Neuronal stem cell (in vitro differentiated cells): ENCODE measurements at regions not wholly inside any gene's neighbourhood (a gene's known extent, or its start where the extent isn't known, plus 50 kb on each side); places are given as distances from the start of the nearest gene placed in this dataset.
A peak's percentile ranks its signal among the peaks of the same experiment; 100 is the strongest.

ENCODE experiments used
- DNase-seq: peaks from one replicate; pipeline ENCODE4 v3.0.0-alpha.2; 2013; ENCODE audit warnings: low spot score
- H2AFZ ChIP-seq: one replicate; pipeline ENCODE4 v1.6.1; 2013; ENCODE audit warnings: mild to moderate bottlenecking, low read length, inconsistent platforms
- H2AK5ac ChIP-seq: 2 replicates; pipeline ENCODE4 v1.6.1; 2013; ENCODE audit warnings: low read depth, mild to moderate bottlenecking, inconsistent platforms, low read length, moderate library complexity, mixed read lengths
- H2BK120ac ChIP-seq: 2 replicates; pipeline ENCODE4 v1.6.1; 2013; ENCODE audit warnings: low read depth, mild to moderate bottlenecking, inconsistent platforms, low read length, moderate library complexity, mixed read lengths
- H2BK12ac ChIP-seq: one replicate; pipeline ENCODE4 v1.6.1; 2013; ENCODE audit warnings: low read length, inconsistent platforms
- H2BK15ac ChIP-seq: 2 replicates; pipeline ENCODE4 v1.6.1; 2013; ENCODE audit warnings: mild to moderate bottlenecking, low read length, inconsistent platforms, mixed read lengths
- H2BK5ac ChIP-seq: one replicate; pipeline ENCODE4 v1.6.1; 2013; ENCODE audit warnings: inconsistent platforms, mild to moderate bottlenecking, low read length, moderate library complexity
- H3K14ac ChIP-seq: one replicate; pipeline ENCODE4 v1.6.1; 2013; ENCODE audit warnings: low read length, inconsistent platforms
- H3K18ac ChIP-seq: 2 replicates; pipeline ENCODE4 v1.6.1; 2013; ENCODE audit warnings: low read length, inconsistent platforms
- H3K23ac ChIP-seq: 2 replicates; pipeline ENCODE4 v1.6.1; 2013; ENCODE audit warnings: low read depth, mild to moderate bottlenecking, mixed read lengths, low read length, inconsistent platforms; ENCODE audit not compliant: poor library complexity
- H3K27ac ChIP-seq: replicated peaks from 3 replicates; pipeline ENCODE4 v1.5.1; 2013; ENCODE audit warnings: low read length, inconsistent platforms
- H3K27me3 ChIP-seq, 3 experiments: 2 replicates each; pipeline ENCODE4 v1.6.1; 2013; ENCODE audit warnings: low read length in 3 of 3, mild to moderate bottlenecking in 2 of 3, inconsistent platforms in 1 of 3, low read depth in 1 of 3, mixed read lengths in 1 of 3, moderate library complexity in 1 of 3; ENCODE audit not compliant: control insufficient read depth in 3 of 3, insufficient read depth in 3 of 3
- H3K36me3 ChIP-seq, 2 donors: replicated peaks in 1 of 2; 2 replicates each; pipeline ENCODE4 v1.6.1; 2013; ENCODE audit warnings: low read length in 2 of 2; ENCODE audit not compliant: control insufficient read depth in 2 of 2, insufficient read depth in 2 of 2
- H3K4ac ChIP-seq: 2 replicates; pipeline ENCODE4 v1.6.1; 2013; ENCODE audit warnings: inconsistent platforms, mild to moderate bottlenecking, low read length, moderate library complexity
- H3K4me1 ChIP-seq, 2 donors: 1 replicate in 1 of 2; 2 replicates in 1 of 2; pipeline ENCODE4 v1.6.1; 2013; ENCODE audit warnings: low read length in 2 of 2, low read depth in 1 of 2; ENCODE audit not compliant: control insufficient read depth in 2 of 2, insufficient read depth in 1 of 2
- H3K4me2 ChIP-seq: one replicate; pipeline ENCODE4 v1.6.1; 2013; ENCODE audit warnings: mild to moderate bottlenecking, low read length, inconsistent platforms; ENCODE audit not compliant: insufficient read depth, poor library complexity, severe bottlenecking
- H3K4me3 ChIP-seq, 2 donors: 2 replicates each; pipeline ENCODE4 v1.5.1; 2013; ENCODE audit warnings: low read length in 2 of 2, mild to moderate bottlenecking in 2 of 2, inconsistent platforms in 1 of 2, moderate library complexity in 1 of 2
- H3K79me1 ChIP-seq: one replicate; pipeline ENCODE4 v1.6.1; 2013; ENCODE audit warnings: low read depth, mild to moderate bottlenecking, inconsistent platforms, low read length, moderate library complexity
- H3K9ac ChIP-seq: one replicate; pipeline ENCODE4 v1.6.1; 2013; ENCODE audit warnings: mild to moderate bottlenecking, low read depth, low read length, inconsistent platforms; ENCODE audit not compliant: poor library complexity
- H3K9me3 ChIP-seq, 2 donors: replicated peaks in 1 of 2; 2 replicates each; pipeline versions ENCODE3 to v1.6.1; 2013; ENCODE audit warnings: low read length in 2 of 2, mild to moderate bottlenecking in 2 of 2, inconsistent platforms in 1 of 2, low read depth in 1 of 2, mixed read lengths in 1 of 2, moderate library complexity in 1 of 2; ENCODE audit not compliant: control insufficient read depth in 2 of 2, insufficient read depth in 1 of 2
- H4K8ac ChIP-seq: one replicate; pipeline ENCODE4 v1.6.1; 2013; ENCODE audit warnings: low read depth, mild to moderate bottlenecking, inconsistent platforms, low read length, moderate library complexity
- H4K91ac ChIP-seq: one replicate; pipeline ENCODE4 v1.6.1; 2013; ENCODE audit warnings: low read length, low read depth, mild to moderate bottlenecking, inconsistent platforms; ENCODE audit not compliant: poor library complexity
- WGBS, 2 donors: extraction: QIAGEN DNeasy Blood & Tissue Kit; methylation state at CpG; one replicate each; pipeline ENCODE4 v1.1.7; 2013; ENCODE audit warnings: missing lambda C conversion rate in 2 of 2, mixed read lengths in 1 of 2; ENCODE audit not compliant: insufficient read length in 2 of 2, insufficient replicate concordance in 1 of 2; ENCODE audit errors: extremely low coverage in 2 of 2; 5-methylcytosine and 5-hydroxymethylcytosine counted together

GRCh38 chr1:228828151-228828550 is 92.9 kb downstream of the RHOU start:
- no peak overlapping the region for H3K4ac ChIP-seq
- no peak overlapping the region for H3K18ac ChIP-seq
- no peak overlapping the region for H4K8ac ChIP-seq
- no peak overlapping the region for H4K91ac ChIP-seq
- no peak overlapping the region for H3K14ac ChIP-seq
- H3K36me3 ChIP-seq, result no peaks in the 10 kb centered on the region
- no peak overlapping the region for H2AFZ ChIP-seq
- no peak for DNase-seq
- H3K23ac ChIP-seq, result no peak overlapping the region
- no peak overlapping the region for H3K9ac ChIP-seq
- no peak overlapping the region for H2BK15ac ChIP-seq
- no peaks in the 10 kb centered on the region for H3K79me1 ChIP-seq
- no peak overlapping the region for H2BK120ac ChIP-seq
- peaks cover 5 to 7% of the 10 kb centered on the region in 2 donors for H3K4me1 ChIP-seq
- H3K4me2 ChIP-seq, result no peak overlapping the region
- no peak overlapping the region for H3K27ac ChIP-seq
- H3K9me3 ChIP-seq, result no peaks in the 10 kb centered on the region
- H3K4me3 ChIP-seq, result no peak overlapping the region
- H2AK5ac ChIP-seq, result no peak overlapping the region
- H2BK5ac ChIP-seq, result no peak overlapping the region
- no peak overlapping the region for H2BK12ac ChIP-seq
- no peaks in the 10 kb centered on the region for H3K27me3 ChIP-seq

DNA sequence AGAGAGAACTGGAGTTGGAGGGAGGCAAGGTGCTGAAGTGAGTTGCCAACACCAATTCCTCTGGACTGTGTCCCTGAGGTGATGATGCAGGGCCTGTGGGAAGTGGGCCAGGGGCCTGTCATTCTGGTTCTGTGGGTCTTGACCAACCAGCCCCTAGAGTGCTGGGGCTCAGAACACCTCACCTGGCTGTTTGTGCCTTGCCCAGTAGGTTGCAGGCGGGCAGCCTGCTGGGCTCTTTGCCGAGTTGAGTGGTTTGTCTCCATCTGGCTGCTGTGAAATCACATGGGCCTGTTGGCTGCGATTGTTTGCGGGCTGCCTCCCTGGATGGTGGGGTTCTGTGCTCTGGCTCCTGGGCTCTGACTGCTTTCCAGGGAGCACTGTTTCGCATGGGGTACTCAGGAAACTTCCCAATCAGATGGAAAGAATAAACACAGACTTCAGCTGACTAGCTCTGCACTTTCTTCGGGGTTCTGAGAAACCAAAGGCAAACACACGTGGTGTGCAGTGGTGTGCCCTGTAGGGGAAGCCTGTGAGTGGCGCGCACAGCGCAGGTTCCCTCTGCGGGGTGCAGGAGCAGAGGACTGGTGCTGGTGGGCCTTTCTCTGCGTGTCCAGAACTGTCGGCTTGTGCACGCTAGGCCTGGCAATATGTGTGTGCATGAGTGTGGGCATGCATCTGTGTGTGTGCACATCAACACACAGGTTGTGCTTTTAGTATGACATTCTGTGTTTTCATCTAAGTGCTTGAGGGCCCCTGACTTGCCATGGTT is 95.1 kb downstream of the RHOU start:
- H3K36me3 ChIP-seq, result no peaks in the 10 kb centered on the region
- H3K9me3 ChIP-seq, result no peaks in the 10 kb centered on the region
- H4K8ac ChIP-seq, result no peak overlapping the region
- no peak for DNase-seq
- H2AK5ac ChIP-seq, result no peak overlapping the region
- peak overlapping the region; percentile 93 for H2BK12ac ChIP-seq
- no peak overlapping the region for H2BK120ac ChIP-seq
- H3K4me3 ChIP-seq, result no peak overlapping the region
- WGBS, 2 donors, result no CpG with 5 or more reads among the region's 14 CpGs
- no peak overlapping the region for H3K27ac ChIP-seq
- no peak overlapping the region for H3K23ac ChIP-seq
- H2BK5ac ChIP-seq, result no peak overlapping the region
- no peak overlapping the region for H3K9ac ChIP-seq
- H3K18ac ChIP-seq, result peak overlapping the region; percentile 84
- no peak overlapping the region for H2AFZ ChIP-seq
- H3K14ac ChIP-seq, result no peak overlapping the region
- H3K4me2 ChIP-seq, result no peak overlapping the region
- H3K4me1 ChIP-seq, result peaks cover 7 to 8% of the 10 kb centered on the region in 2 donors
- no peak overlapping the region for H4K91ac ChIP-seq
- H3K27me3 ChIP-seq, result peaks cover 0 to 3% (median 0%) of the 10 kb centered on the region in 3 experiments
- H3K4ac ChIP-seq, result no peak overlapping the region
- H3K79me1 ChIP-seq, result no peaks in the 10 kb centered on the region
- H2BK15ac ChIP-seq, result no peak overlapping the region

- Histone ChIP-seq H3K9ac (no peak overlapping the region), H3K4ac (no peak overlapping the region), H2BK120ac (no peak overlapping the region), H2BK12ac (no peak overlapping the region), H3K36me3 (no peaks in the 10 kb centered on the region), H3K4me1 (peaks cover 7 to 10% of the 10 kb centered on the region in 2 donors), H2BK15ac (no peak overlapping the region), H3K4me3 (no peak overlapping the region), H3K79me1 (no peaks in the 10 kb centered on the region), H2BK5ac (no peak overlapping the region), H3K9me3 (no peaks in the 10 kb centered on the region), H2AFZ (no peak overlapping the region), H3K18ac (peak overlapping the region; percentile 71), H3K23ac (no peak overlapping the region), H4K8ac (no peak overlapping the region), H3K4me2 (no peak overlapping the region), H3K27me3 (peaks cover 0 to 3% (median 0%) of the 10 kb centered on the region in 3 experiments), H3K14ac (no peak overlapping the region), H3K27ac (no peak overlapping the region), H2AK5ac (no peak overlapping the region), H4K91ac (no peak overlapping the region)
- WGBS, 2 donors, result no CpG with 5 or more reads among the region's 7 CpGs
- DNase-seq, result no peak
Measured at GRCh38 chr1:228830954-228831481, 95.7 kb downstream of the RHOU start.

DNA sequence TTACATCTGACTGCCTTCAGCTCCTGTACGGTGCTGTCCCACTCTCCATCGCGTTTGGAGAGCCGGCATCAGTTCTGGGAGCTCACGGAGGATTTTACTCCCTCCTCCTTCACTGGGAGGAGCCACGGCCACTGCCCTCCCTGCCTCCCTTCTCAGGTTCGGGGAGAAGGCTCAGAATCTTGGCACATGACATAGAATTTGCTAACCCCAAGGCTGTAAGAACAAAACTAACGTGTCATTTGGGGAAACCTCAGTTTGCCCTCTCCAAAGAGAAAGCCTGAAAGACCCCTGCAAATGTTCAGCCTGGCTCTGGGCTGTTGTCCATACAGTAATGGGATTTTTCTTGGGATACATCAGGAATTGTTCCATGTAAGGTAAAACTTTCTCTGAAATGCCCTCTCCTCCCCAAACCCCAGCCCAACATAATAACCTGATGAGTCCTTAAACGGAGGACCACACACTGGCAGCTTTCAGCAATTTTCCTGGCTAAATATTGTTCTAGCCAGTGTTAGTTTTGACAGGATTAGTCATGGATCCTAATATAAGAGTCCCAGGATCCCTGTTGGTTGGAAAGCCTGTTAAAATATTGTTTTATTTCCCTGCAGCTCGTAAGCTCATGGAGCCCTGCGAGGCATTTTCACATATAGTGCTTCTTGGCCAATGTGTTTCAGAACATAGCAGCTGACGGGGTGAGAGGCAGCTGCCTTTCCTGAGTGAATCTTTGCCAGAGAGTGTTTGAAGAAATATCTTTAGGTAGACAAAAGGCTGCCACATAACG is 98.8 kb downstream of the RHOU start:
- H3K27ac ChIP-seq, result no peak overlapping the region
- H2AFZ ChIP-seq, result no peak overlapping the region
- no peak overlapping the region for H3K23ac ChIP-seq
- H3K4me3 ChIP-seq, result no peak overlapping the region
- no peaks in the 10 kb centered on the region for H3K9me3 ChIP-seq
- H3K36me3 ChIP-seq, result no peaks in the 10 kb centered on the region
- H2AK5ac ChIP-seq, result no peak overlapping the region
- no peak overlapping the region for H4K91ac ChIP-seq
- no peak overlapping the region for H3K4me2 ChIP-seq
- H3K4me1 ChIP-seq, result peaks cover 11 to 26% of the 10 kb centered on the region in 2 donors
- no peak overlapping the region for H2BK5ac ChIP-seq
- peak overlapping the region; percentile 36 for H3K18ac ChIP-seq
- no peak overlapping the region for H2BK12ac ChIP-seq
- no peak overlapping the region for H2BK15ac ChIP-seq
- H3K27me3 ChIP-seq, result peaks cover 0 to 3% (median 0%) of the 10 kb centered on the region in 3 experiments
- H3K14ac ChIP-seq, result no peak overlapping the region
- H3K79me1 ChIP-seq, result no peaks in the 10 kb centered on the region
- H2BK120ac ChIP-seq, result no peak overlapping the region
- H3K4ac ChIP-seq, result no peak overlapping the region
- H4K8ac ChIP-seq, result no peak overlapping the region
- no CpG with 5 or more reads among the region's 13 CpGs for WGBS, 2 donors
- H3K9ac ChIP-seq, result no peak overlapping the region
- DNase-seq, result no peak
